ENCODE measurements at regions not wholly inside any gene's neighbourhood (a gene's known extent, or its start where the extent isn't known, plus 50 kb on each side); places are given as distances from the start of the nearest gene placed in this dataset.

DNA sequence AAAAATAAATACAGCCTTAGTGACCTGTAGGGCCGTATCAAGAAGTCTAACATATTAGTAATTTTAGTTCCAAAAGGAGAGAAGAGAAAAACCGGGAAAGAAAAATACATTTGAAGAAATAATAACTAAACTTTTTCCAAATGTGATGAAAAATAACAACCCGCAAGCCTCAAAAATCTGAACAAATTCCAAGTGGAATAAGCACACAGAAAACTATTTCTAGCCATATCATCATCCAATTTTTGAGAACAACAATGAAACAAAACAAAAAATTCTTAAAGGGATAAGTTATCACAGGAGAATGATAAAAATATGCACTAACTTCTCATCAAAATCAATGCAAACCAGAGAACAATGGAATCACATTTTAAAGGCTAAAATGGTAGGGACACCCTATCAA, 198.1 kb upstream of the PLXNC1 start:
- ATAC-seq, result no peak
- TF ChIP-seq, protein P1, sequence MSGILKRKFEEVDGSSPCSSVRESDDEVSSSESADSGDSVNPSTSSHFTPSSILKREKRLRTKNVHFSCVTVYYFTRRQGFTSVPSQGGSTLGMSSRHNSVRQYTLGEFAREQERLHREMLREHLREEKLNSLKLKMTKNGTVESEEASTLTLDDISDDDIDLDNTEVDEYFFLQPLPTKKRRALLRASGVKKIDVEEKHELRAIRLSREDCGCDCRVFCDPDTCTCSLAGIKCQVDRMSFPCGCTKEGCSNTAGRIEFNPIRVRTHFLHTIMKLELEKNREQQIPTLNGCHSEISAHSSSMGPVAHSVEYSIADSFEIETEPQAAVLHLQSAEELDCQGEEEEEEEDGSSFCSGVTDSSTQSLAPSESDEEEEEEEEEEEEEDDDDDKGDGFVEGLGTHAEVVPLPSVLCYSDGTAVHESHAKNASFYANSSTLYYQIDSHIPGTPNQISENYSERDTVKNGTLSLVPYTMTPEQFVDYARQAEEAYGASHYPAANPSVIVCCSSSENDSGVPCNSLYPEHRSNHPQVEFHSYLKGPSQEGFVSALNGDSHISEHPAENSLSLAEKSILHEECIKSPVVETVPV (CRISPR knock-in tag; IDR thresholded peaks at IDR 0.05), result no peak
- TF ChIP-seq PPARA (CRISPR knock-in tag; IDR thresholded peaks at IDR 0.05; ENCODE audit: borderline replicate concordance) (no peak), TCF4 (CRISPR knock-in tag; IDR thresholded peaks at IDR 0.05; ENCODE audit: borderline replicate concordance) (no peak), RARB (CRISPR knock-in tag; IDR thresholded peaks at IDR 0.05) (no peak), GLIS3 (CRISPR knock-in tag; IDR thresholded peaks at IDR 0.05) (no peak), ISL1 (CRISPR knock-in tag; IDR thresholded peaks at IDR 0.05) (no peak), OSR1 (CRISPR knock-in tag; IDR thresholded peaks at IDR 0.05) (no peak), CSDC2 (CRISPR knock-in tag; IDR thresholded peaks at IDR 0.05) (no peak)
- TF ChIP-seq, protein P2, sequence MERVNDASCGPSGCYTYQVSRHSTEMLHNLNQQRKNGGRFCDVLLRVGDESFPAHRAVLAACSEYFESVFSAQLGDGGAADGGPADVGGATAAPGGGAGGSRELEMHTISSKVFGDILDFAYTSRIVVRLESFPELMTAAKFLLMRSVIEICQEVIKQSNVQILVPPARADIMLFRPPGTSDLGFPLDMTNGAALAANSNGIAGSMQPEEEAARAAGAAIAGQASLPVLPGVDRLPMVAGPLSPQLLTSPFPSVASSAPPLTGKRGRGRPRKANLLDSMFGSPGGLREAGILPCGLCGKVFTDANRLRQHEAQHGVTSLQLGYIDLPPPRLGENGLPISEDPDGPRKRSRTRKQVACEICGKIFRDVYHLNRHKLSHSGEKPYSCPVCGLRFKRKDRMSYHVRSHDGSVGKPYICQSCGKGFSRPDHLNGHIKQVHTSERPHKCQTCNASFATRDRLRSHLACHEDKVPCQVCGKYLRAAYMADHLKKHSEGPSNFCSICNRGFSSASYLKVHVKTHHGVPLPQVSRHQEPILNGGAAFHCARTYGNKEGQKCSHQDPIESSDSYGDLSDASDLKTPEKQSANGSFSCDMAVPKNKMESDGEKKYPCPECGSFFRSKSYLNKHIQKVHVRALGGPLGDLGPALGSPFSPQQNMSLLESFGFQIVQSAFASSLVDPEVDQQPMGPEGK (CRISPR knock-in tag; IDR thresholded peaks at IDR 0.05; ENCODE audit: borderline replicate concordance), result no peak

DNA sequence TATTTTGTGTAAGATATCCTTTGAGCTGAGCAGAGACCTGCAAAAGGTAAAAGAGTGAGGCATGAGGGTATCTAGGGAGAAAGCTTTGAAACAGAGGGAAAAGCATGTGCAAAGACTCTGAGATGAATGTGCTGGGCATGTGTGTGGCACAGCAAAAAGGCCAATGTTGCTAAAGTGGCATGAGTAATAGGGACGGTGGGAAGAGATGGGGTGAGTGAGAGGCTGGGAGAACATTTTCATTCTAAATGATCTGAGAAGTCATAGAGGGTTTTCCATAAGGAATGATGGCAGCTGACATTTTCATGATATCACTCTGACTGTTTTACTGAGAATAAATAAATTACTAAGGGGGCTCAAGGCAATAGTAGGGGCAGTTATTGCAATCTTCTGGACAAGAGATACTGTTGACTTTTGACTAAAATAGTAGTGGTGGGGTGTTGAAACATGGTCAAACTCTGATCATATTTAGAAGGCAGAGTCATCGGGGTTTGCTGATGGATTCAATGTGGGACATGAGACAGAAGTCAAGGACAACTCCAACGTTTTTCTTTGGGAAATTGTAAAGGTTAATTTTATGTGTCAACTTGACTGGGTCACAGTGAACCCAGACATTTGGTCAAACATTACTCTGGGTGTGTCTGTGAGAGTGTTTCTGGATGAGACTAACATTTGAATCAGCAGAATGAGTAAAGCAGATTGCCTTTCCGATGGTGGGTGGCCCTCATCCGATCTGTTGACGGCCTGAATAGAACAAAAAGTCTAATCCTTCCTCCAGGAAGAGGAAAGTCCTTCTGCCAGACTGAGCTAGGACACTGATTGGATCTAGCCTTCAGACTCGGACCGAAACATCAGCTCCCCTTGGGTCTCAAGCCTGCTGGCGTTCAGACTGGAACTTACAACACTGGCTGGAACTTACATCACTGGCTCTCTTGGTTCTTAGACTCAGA, 193.9 kb upstream of the PLXNC1 start:
- ATAC-seq, result no peak
- TF ChIP-seq RARB (CRISPR knock-in tag; IDR thresholded peaks at IDR 0.05) (no peak), ZC3H10 (CRISPR knock-in tag; IDR thresholded peaks at IDR 0.05) (no peak), ZFP30 (CRISPR knock-in tag; IDR thresholded peaks at IDR 0.05) (no peak), TOX (CRISPR knock-in tag; IDR thresholded peaks at IDR 0.05; ENCODE audit: borderline replicate concordance) (no peak), TCF4 (CRISPR knock-in tag; IDR thresholded peaks at IDR 0.05; ENCODE audit: borderline replicate concordance) (no peak), BACH2 (CRISPR knock-in tag; IDR thresholded peaks at IDR 0.05; ENCODE audit: borderline replicate concordance) (no peak), ZNF70 (CRISPR knock-in tag; IDR thresholded peaks at IDR 0.05) (no peak), ESRRG (CRISPR knock-in tag; IDR thresholded peaks at IDR 0.05) (no peak), GLIS3 (CRISPR knock-in tag; IDR thresholded peaks at IDR 0.05) (no peak), ZFP3 (CRISPR knock-in tag; IDR thresholded peaks at IDR 0.05) (no peak), OSR1 (CRISPR knock-in tag; IDR thresholded peaks at IDR 0.05) (no peak), PPARA (CRISPR knock-in tag; IDR thresholded peaks at IDR 0.05; ENCODE audit: borderline replicate concordance) (no peak)
- TF ChIP-seq, protein P2 (CRISPR knock-in tag; IDR thresholded peaks at IDR 0.05; ENCODE audit: borderline replicate concordance), result no peak
- TF ChIP-seq, protein P3, sequence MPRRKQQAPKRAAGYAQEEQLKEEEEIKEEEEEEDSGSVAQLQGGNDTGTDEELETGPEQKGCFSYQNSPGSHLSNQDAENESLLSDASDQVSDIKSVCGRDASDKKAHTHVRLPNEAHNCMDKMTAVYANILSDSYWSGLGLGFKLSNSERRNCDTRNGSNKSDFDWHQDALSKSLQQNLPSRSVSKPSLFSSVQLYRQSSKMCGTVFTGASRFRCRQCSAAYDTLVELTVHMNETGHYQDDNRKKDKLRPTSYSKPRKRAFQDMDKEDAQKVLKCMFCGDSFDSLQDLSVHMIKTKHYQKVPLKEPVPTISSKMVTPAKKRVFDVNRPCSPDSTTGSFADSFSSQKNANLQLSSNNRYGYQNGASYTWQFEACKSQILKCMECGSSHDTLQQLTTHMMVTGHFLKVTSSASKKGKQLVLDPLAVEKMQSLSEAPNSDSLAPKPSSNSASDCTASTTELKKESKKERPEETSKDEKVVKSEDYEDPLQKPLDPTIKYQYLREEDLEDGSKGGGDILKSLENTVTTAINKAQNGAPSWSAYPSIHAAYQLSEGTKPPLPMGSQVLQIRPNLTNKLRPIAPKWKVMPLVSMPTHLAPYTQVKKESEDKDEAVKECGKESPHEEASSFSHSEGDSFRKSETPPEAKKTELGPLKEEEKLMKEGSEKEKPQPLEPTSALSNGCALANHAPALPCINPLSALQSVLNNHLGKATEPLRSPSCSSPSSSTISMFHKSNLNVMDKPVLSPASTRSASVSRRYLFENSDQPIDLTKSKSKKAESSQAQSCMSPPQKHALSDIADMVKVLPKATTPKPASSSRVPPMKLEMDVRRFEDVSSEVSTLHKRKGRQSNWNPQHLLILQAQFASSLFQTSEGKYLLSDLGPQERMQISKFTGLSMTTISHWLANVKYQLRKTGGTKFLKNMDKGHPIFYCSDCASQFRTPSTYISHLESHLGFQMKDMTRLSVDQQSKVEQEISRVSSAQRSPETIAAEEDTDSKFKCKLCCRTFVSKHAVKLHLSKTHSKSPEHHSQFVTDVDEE (CRISPR knock-in tag; IDR thresholded peaks at IDR 0.05), result no peak
- TF ChIP-seq, protein P1 (CRISPR knock-in tag; IDR thresholded peaks at IDR 0.05), result no peak
- TF ChIP-seq, protein P4, sequence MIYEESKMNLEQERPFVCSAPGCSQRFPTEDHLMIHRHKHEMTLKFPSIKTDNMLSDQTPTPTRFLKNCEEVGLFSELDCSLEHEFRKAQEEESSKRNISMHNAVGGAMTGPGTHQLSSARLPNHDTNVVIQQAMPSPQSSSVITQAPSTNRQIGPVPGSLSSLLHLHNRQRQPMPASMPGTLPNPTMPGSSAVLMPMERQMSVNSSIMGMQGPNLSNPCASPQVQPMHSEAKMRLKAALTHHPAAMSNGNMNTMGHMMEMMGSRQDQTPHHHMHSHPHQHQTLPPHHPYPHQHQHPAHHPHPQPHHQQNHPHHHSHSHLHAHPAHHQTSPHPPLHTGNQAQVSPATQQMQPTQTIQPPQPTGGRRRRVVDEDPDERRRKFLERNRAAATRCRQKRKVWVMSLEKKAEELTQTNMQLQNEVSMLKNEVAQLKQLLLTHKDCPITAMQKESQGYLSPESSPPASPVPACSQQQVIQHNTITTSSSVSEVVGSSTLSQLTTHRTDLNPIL (CRISPR knock-in tag; IDR thresholded peaks at IDR 0.05; ENCODE audit: low read depth), result no peak
